Neural progenitor cell (in vitro differentiated cells): ENCODE measurements at regions not wholly inside any gene's neighbourhood (a gene's known extent, or its start where the extent isn't known, plus 50 kb on each side); places are given as distances from the start of the nearest gene placed in this dataset.

Source experiments
- CTCF ChIP-seq: fragments of 200-600 bp; sonication (generic); IDR thresholded peaks from 2 replicates; pipeline ENCODE4 v1.5.1; 2017; ENCODE audit warnings: antibody characterized with exemption, mild to moderate bottlenecking
- EZH2phosphoT487 ChIP-seq: fragments of 200-600 bp; sonication (generic); IDR thresholded peaks from 2 replicates; pipeline ENCODE4 v1.6.1; 2017; ENCODE audit warnings: antibody characterized with exemption

- TF ChIP-seq CTCF (no peak), EZH2phosphoT487 (no peak)
These were observed 371.8 kb downstream of the MAFB start for GRCh38 chr20:40317156-40317790.
